Glomerular visceral epithelial cell (primary cell): ENCODE measurements at regions not wholly inside any gene's neighbourhood (a gene's known extent, or its start where the extent isn't known, plus 50 kb on each side); places are given as distances from the start of the nearest gene placed in this dataset.
"Not testable (repeated sequence)": the region's sequence is repeated elsewhere in the genome, so short reads cannot be mapped to it uniquely, and the experiment has no call there.

ENCODE experiments used
- DNase-seq: peaks from one replicate; pipeline ENCODE4 v3.0.0-alpha.2; 2016; ENCODE audit errors: extremely low spot score

DNA sequence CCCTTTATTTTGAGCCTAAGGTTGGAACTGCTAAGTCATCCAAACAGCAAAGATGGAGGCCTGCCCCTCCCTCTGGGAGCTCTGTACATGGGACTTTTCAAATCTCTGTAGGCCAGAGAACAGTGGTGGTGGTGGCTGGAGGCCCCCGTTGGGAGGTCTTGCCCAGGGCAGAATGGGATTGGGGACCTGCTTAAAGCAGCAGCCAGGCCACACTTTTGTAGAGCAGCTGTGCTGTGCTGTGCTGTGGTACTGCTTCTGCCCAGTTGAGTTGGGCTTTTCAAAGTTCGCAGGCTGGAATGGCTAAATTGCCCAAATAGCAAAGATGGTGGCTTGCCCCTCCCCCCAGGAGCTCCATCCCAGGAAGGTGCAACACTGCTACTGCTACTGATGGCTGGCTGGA lies 147.5 kb upstream of the TACR3 start:
- DNase-seq: no peak

DNA sequence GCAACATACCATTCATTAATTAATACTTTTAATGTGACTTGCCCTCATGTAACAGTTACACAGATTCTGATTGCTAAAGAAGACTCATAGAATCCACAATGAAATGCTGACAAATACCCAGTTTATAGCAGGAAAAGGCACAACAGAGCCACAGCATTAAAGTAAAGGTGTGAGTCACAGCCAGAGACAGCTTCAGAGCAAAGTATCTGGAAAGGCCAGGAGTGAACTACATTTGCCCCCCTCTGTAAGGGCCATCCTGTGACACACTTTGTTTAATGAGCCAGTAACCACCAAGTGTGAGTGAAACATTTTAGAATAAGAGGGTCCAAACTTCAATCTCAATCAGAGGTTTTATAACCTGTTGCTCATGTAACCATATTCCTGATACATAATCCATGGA lies 133.8 kb upstream of the TACR3 start:
- peak; percentile 15 for DNase-seq

DNA sequence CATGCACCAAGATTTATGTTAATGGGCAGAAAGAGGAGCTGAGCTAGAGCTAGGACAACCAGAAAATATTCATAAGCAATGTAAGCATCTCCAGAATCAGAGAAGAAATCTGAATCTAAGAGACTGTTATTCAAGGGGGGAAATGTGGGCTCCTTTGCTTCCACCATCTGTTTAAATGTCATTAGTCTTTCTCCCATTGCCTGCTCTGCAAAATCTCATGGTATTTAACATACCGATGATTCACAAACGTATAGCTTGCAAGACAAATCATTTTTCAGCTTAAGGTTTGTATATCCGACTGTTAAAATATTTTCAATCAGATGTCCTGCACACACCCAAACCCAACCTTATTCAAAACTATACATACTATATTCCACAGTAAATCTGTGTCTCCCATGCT lies 133.4 kb upstream of the TACR3 start:
- DNase-seq: no peak

DNA sequence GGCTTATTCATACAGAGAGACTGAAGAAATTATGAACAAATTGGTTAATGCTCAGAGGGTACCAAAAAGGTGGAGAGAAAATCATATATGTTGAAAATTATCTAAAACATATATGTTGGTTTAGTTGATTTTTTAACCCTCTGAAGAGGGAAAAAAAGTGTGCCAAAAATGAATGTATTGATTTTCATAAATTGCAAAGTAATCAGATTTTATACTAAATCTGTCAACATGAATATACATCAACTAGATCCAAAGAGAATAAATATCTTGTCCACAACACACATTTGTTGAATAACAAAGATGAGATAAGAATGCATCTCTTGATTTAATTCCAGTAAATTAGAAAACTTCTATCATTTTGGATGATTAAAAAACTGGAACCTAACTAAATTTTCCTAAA lies 125.3 kb upstream of the TACR3 start:
- no peak for DNase-seq

DNA sequence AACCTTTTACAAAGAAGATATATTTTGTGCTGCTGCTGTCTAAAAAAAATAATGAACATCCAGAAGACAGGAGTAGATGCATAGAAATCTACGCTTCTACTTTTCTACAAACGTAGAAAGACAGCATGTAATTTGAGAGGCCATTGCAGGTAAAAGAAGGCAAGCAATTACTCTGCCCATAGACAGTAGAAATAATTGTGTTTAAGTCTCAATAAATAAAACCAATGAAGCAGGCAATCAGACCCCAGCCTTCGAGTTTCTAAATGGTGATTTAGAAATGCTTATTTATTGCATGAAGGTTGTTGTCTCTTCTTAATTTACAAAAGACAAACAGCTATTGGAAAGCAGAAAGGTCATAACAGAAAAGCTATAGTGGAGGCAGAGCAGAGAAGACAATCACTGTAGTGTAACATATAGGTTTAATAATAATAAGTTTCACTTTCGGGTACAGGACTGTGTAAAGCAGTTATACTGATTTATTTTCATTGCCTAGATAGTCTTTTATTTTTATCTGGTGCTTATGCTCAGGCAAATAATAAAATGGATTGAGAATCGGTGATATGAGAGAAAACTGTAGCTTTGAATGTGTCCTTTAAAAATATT lies 123.0 kb upstream of the TACR3 start:
- DNase-seq: no peak

DNA sequence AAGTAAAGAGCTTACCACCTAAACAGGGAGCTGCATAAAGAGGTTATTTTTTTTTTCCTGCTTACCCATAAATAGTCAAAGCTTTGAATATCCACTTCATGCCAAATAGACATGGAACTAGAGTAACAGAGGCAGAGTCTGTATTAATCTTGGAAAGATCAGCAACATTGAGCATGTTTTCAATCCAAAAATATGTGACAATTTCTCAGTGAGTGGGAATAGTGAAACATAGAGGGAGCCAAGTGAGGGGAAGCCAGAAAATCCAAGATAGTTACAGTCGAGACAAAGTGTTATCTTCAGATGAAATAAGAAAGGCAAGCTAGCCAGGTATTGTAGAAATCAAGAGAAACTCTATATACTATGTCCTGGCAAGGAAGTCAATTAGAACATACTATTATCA lies 122.3 kb upstream of the TACR3 start:
- no peak for DNase-seq

DNA sequence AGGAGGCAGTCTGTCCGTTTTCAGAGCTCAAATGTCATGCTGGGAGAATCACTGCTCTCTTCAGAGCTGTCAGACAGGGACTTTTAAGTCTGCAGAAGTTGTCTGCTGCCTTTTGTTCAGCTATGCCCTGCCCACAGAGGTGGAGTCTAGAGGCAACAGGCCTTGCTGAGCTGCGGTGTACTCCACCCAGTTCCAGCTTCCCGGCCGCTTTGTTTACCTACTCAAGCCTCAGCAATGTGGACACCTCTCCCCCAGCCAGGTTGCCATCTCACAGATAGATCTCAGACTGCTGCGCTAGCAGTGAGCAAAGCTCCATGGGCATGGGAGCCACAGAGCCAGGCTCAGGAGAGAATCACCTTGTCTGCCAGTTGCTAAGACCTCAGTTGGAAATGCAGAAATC lies 90.5 kb upstream of the TACR3 start:
- not testable (repeated sequence) for DNase-seq

DNA sequence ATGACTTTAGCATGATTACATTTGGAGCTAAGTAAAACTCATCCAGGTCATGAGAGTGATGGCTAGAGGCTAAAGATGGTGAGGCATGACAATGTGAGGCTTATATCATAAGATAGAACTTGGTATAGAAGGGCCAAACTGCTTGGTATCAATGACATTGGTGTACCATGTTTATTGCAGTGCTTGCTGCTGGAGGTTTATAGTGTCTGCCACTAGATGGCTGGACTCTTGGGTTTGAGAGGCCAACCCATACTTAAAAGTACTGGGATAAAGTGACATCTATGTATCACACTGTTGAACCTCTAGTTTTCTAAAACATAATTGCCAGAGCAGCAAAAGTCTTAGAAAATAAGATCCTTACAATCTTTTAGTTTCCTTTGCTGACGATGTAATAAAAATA lies 83.0 kb upstream of the TACR3 start:
- no peak for DNase-seq

DNA sequence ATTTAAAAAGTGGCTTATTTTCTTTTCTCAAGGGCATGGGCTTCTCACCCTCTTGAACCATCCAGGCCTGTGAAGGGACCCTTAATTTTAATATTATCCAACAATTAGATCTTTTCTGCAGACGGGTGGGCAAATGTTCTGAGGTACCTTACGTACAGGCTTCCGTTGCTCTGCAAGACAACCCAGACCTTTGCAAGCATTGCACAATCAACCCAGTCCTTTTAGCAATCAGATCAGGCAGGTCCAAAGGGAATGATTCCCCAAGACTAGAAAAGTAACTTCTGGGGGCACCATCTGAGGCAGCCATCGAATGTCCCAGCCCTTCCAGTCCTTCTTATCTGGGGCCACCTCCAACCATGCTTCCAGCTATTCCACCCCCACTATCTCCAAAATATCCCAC lies 67.3 kb upstream of the TACR3 start:
- no peak for DNase-seq

DNA sequence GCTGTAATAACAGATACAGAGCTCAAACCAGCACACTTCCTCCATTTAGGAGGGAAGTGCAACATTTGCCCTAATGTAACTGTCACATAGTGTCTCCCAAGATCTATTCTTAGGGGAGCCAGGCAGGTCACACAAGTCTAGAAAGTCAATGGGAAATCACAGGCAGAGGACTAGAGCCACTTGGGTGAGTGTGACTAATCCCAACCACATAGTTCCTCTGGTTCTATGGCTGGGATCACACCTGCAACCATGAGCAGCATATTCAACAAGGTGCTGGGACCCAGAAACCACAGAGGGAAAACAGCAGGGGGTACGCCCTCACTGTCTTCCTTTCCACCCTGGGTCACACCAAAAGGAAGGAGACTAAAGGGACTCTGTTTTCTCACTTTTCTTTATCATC lies 66.8 kb upstream of the TACR3 start:
- no peak for DNase-seq

DNA sequence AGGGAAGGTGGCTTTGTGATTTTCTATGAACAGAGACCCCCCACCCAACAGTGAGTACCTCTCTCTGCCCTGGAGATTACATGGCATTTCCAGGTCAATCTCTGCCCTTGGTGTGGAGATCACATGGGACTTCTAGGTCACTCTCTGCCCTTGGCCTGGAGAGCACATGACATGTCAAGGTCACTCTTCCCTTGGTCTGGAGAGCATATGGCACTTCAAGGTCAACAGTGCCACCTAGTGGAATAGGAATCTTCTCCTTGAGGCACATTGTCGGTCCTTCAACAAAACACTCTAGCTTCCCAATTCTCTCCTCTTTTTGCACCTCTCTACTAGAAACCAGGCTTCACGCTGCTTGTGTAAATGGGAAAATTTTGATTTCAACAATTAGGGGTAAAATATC lies 66.2 kb upstream of the TACR3 start:
- DNase-seq: peak; percentile 35

DNA sequence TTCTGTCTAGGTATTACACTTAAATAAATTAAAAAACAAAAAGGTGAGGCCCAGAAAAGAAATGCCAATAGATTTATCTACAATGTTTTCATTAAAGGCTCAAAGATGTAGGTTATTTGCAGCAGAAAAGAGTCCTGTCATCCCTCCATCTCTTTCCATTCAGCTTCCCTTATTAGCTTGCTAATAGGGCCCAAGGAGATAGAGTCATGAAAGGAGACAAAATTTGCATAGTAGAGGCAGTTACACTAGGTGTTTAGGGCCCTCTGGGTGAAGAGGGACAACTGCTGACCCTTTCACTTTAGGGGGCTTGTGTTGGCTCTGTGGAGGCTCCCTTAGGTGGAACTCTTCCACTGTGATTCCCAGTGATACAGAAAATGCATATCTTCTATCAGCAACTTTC lies 58.4 kb upstream of the TACR3 start:
- DNase-seq: no peak

DNA sequence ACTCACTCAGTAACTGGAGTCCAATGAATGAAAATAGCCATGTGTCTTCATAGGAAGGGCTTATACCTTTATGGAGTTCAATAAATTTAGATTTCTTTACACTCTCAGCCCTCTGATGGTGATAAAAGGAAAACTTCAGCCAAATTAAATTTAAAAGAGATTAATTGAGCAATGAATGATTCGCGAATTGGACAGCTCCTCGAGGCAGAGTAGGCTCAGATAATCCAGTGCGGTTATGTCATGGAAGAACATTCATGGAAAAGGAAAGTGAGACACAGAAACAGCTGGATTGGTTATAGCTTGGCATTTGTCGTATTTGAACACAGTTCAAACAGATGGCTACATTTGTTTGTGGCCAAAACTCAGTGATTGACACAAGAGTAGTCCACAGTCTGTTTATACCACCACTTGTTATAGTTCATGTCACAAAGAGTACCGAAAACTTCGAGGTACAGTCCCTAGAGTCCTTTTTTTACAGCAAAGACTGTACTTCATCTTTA lies 54.6 kb upstream of the TACR3 start:
- no peak for DNase-seq

DNA sequence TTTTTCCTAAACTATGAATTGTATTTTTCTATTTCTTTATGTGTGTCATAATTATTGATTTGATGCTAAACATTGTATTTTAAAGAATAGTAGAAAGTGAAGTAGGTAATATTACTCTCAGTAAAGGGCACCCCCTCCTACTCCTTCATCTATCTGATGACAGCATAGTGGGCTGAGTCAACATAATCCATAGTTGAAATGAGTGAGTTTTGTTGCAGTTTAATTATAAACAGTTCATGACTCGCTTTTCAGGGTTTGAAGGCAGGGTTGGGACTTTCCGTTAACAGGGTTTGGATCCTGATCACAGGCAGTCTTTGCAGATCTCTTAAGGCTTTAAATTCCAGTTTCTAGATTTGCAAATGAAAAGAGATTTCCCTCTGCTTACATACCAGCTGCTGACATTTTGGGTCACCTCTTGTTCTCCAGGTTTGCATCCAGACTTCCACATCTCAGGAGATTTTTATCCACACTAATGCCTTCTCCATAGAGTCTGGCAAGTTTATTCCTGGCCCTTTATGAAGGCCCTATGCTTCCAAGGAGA lies 54.0 kb upstream of the TACR3 start:
- peak; percentile 21 for DNase-seq
